HG03432 (cell line): ENCODE measurements at regions not wholly inside any gene's neighbourhood (a gene's known extent, or its start where the extent isn't known, plus 50 kb on each side); places are given as distances from the start of the nearest gene placed in this dataset.

Source experiments
- ATAC-seq: cut with Tn5 transposase; IDR thresholded peaks from one replicate; pipeline ENCODE4 v1.9.1; 2021; ENCODE audit warnings: mild to moderate bottlenecking, moderate library complexity; ENCODE audit not compliant: unreplicated experiment

DNA sequence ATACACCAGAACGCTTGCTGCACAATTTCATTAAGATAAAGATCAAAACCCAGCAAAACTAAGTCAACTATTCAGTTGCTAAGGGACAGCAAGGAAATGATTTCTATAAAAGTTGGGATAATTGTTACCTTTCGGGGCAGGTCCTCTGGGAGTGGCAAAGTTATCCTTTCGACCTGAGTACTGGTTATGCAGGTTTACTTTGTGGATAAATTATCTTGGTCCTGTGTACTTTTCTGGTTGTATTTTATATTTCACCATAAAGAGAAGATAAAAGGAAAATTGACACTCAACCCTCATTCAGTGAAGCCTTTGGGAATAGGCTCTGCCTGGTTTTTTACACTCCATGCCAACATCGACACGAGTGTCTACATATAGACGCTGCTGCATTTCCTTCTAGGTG lies 146.5 kb downstream of the SYK start:
- ATAC-seq = no peak

DNA sequence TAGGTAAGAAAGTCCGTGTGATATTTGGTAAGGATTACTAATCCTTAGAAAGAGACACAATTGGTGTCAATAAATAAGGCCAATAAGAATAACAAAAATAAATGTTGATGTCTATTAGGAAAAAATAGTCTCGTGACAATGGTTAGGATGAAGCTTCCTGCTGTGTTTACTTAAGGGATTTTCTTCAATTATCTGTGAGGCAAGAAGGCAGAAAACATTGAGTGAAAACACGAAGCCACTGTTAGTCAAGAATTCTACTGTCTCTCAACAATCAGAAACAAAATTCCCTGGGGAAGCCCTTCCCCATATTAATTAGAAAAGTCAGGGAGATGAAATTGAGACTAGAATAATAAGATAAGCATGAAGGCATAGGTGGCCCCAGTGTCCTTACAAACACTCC lies 149.0 kb downstream of the SYK start:
- no peak for ATAC-seq

DNA sequence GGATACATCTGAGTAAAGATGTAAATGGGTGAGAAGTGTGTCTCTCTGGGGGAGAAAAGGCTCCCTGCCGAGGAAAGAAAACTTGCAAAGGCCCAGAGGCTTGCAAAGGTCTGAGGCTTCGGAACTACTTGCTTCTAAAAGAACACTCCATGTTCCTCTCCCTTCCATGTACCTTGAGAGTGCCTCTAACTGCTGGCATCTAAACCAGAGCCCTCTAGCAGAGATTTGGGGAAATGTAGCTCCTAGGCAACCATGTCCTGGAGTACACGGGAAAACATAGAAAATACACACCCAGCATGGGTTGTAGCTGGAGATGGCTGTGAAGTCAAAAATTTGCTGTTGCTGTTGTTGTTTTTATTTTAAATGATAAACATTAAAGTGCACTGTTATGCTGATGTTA lies 151.6 kb downstream of the SYK start:
- ATAC-seq = no peak

DNA sequence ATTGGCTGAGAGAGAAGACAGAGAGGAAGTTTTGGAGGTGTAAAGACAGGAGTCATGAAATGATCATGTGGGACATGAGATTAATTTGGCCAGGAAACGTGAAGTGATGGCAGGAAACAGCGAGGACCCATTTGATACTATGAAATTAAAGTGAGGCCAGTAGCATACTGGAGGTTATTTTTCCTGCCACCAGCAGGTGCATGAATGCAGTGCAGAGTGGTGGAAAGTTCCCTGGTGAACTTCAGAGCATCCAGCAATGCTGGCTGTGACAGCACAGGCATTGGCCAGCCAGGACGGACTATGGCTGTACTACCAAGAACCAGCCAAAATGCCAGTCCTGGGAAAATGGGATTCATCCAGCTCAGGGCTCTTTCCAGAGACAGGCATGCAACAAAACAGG lies 152.2 kb downstream of the SYK start:
- ATAC-seq = no peak

DNA sequence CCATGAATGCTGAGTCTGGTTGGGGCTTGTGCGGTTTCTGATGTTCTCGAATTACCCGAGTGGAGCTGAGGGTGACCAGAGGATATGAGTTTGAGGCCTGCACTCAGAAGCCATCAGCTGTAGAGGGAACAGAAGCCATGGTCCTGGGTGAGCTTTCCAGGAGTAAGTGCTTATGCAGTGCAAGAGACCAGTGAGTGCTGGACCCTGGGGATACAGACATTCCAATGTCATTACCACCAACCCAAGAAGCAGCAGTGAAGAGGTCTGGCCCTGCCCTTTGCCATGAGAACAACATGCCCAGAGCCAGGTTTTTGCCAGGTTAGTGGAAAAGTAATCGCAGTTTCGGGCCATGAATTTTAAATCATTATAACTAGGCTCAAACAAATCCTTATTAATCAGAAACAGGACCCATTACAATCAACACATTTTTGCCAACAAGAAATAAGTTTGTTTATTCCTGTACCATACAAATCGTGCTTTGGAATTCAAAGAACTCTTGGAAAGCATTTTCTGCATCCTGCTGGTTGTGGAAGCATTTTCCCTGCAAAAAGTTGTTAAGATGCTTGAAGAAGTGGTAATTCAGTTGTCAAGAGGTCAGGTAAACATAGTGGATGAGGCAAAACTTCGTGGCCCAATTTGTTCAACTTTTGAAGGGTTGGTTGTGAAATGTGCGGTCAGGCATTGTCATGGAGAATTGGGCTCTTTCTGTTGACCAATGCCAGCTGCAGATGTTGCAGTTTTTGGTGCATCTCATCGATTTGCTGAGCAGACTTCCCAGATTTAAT lies 154.6 kb downstream of the SYK start:
- ATAC-seq = no peak

DNA sequence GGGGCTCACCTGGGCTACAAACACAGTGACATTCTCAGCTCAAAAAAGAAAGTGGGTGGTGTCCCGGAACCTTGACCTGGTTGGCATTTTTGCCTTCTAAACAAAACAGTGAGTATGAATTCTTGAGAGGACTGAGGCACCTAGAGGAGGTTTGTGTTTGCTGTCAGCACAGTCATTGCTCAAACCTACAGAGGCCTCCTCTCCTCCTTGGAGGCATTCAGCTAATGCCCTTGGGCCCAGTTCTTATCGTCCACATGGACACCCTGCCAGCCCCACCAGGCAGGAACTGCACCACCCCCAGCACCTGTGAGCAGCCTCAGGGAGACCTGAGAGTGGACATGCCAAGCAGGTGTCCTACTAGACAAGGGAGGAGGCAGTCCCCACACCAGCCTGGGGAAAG lies 156.7 kb downstream of the SYK start:
- no peak for ATAC-seq

DNA sequence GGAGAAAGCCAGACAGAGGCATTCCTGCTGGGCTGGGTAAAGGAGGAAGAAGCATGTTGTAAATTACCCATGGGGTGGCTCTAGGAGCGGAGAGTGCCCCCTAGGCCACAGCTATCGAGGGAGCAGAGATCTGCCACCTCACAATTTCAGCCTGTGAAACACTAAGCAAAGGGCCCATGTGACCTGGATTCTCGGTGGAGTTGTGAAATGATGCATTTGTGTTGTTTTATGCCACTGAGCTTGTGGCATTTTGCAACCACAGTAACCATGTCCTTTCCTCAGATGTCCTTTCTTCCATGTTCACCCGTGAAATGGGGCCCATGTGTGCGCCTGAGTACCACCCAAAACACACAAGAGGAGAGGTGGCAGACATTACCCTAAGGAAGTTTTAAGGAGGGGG lies 159.3 kb downstream of the SYK start:
- no peak for ATAC-seq

DNA sequence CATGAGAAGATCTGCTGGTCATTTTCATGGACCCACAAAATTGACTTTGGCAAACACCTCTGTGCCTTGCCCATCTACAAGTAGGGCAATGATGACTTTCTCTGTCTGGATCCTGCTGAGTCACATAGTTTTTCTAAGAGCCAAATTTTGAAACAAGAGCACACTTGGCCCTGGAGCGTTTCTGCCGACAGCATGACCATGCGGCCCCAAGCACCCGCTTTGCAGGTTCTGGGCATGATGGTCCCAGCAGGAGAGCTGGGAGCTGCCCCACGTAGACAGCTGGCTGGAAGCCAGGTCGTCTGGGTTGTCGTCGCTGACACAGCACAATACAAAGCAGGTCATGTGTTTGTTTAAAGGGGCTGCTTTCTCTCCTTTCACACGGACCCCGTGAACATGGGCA lies 159.8 kb downstream of the SYK start:
- ATAC-seq = no peak

DNA sequence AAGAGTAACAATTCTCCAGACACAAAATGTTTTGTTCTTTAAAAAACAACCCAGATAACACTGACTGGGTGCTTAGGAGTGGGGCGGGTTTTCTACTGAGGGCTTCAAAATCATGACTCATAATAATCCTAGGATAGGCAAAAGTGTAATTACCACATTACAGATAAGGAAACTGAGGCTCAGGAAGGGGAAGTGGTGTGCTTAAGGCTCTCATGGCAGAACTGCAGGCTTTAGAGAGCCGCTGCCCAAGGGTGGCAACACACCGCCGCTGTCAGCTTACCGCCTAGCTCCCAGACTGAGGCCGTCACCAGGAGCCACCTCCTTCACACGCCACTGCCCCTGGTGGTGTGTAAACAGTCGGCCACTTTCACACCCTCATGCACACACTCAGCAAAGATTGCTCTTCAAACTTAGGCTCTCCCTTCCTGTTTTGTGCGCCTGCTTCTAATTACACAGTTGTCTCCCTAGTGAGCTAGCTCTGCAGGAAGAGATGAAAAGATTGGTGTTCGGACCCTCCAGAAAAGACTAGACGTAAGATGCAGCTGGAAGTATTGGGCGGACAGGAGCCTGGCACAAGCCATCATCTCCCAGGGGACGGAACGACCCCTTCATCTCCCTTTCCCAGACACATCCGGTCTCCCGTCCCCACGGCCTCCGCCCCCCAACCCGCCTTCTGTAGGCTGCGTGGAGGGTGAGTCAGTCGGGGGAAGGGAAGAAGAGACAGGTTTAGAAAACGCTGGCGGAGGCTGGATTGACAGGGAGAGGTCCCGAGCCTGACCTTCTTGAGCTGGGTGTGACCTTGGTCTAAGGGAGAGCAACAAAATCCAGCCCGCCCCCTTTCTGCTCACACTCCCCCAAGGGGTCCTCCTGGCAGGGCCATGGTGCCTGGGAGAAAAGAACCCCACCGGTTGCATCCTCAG lies 162.7 kb downstream of the SYK start:
- ATAC-seq = no peak

DNA sequence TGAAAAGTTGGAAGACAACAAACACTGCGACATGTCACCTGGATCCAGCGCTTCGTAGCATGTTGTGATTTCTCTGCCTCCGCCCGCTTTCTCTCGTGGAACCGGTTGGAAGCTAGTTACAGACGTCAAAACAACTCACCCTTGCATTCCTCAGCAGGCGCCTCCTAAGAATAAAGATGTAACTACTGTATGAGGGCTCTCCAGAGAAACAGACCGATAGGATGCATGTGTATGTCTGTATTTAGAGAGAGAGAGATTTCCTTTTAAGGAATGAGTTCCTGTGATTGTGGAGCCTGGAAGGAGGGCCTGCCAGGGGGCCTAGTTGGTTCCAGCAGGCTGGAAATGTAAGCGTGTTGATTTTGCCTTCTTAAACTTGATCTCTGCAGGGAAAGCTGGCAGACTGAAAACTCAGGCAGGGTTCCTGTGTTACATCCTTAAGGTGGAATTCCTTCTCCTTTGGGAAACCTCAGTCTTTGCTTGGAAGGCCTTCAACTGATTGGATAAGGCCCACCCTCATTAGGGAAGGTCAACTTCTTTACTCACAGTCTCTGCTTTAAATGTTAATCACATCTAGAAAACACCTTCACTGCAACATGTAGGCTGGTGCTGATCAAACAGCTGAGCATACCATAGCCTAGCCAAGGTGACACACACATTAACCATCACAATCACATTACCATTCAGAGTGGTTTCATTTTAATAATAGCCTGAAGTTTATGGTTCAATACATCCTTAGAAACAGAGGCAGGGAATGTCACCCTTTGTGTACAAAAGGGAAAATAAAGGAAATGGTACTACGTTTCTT lies 163.8 kb downstream of the SYK start:
- ATAC-seq = no peak

DNA sequence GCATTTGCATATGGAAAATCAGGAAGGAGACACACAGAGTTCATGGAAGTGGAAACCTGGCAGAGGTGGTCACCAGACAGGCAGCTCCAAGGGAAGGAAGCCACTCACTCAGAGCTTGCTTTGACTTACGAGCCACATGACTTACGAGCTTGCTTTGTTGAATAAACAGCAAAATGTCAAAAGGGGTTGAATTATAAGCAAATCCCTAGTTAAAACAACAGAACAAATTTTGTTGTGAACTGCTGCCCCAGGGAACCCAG lies 164.3 kb downstream of the SYK start:
- no peak for ATAC-seq

DNA sequence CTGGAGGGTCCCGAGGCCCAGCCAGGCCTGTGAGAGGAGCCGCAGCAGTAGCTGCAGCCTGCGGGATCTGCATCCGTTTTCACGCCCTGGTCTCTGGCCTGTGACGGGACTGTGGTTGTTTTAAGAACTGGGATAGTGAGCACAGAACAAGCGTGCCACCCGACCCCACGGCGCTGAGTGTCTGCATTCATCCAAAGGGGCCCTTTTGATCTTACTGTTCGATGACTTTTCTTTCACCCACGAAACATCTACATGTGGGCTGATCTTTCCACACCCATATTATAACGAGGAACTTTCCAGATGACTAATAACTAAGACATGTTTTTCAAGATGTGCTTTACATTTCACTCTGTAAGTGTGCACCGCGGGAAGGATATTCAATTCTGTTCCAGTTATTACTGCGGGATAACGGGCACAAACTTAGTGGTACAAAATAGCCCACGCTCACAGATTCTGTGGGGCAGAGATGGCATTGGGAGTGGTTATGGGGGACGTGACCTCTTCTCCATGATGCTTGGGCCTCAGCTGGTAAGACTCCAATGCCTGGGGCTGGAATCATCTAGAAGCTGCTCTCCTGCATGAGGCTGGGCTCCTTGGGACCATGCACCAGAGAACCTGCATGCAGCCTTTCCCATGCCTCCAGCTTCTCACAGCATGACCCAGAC lies 165.0 kb downstream of the SYK start:
- ATAC-seq = no peak

DNA sequence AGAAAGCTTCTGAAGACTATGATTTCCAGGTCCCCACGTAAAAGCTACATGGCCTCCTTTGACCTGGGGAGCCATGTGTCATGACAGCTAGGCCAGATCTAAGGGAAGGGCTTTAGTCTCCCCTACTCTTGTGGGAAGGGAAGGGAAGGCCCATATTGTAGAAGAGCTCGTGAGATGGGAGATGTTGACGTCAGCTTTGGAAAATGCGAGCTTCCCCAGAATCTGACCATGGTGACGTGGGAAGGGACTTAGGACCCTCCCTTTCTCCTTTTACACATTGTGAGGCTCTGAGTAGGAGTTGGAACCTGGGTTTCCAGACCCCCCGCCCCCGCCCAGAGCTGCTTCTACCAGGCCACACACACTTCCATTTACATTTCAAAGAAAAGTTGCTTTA lies 165.5 kb downstream of the SYK start:
- ATAC-seq = no peak

DNA sequence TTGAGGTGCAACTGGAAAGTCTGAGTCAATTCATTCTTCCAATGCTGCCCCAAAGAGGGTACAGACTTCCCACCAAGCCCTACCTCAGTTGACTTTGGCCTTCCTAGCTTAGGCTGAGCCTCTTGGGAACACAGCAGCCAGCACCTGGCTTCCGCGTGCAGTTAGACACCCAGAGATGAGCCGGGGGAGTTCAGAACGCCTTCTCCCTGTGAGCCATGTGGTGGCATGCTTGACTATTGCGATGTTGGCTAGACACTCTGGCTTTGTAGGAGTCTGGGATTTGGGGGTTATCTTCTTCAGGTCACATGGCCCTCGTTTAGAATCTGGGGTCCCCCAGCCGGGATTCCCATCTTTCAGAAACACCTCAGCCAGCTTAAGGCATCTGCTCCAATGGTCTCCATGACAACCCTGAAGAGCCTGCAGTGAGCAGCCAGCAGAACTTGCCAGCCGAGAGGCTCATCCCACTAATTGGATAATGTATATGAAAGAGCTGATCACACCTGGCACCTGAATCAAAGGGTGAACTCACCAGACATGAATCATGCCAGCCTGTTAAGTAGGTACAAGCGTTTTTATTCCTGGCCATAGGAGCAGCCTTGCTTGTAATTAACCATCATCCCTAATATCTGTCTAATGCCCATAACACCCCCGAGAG lies 167.5 kb downstream of the SYK start:
- no peak for ATAC-seq

DNA sequence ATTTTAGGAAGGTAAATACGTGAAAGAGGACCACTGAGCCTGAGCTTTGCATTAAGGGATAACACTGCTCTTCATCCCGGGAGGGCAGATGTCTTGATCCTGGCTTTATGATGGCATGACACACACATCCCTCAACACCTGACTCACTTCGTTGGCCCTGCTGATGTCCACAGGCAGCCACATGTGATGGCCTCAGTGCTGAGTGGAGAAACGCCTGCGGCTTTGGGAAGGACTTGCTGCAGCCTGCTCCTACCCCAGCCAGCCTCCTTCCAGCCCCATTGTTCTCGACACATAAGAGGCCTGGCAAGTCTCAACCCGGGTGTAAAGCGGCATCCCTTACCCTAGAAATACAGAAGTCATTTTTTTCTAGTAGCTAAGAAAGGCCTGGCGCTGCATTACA lies 169.0 kb downstream of the SYK start:
- no peak for ATAC-seq

DNA sequence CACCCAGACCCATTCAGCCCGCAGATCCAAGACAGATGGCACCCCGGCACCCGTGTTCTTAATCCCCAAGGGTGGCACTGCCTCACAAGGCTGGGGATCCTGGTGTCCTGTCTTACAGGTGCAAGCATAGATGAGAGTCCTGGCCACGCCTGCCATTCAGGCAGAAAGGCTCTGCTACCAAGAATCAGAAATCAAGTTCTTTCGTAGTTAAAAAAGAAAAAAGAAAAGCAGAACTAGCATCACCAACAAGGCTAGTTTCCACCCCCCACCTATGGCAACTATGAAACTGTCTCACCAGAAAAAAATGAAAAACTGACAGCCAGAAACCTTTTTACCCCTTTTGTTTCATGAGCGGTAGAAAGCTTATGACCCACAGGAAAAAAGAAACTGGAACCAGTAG lies 170.4 kb downstream of the SYK start:
- peak; percentile 61 for ATAC-seq

DNA sequence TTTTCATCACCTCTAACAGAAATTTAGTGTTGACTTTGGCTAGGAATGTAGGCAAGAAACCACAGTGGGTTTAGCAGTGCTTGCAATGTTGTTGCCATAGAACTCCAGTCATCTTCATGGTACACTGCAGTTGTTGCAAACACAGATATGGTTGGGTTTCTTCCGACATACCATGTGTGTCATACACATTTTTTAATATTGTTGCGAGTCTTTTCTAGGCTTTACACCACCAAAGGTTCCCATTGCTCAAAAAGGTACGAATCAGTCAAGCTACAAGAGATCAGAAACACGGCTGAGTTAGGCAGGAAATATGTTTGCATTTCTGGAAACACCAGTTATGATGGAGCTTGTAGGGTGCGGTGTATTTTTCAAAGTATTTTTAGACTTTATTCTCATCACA lies 172.4 kb downstream of the SYK start:
- no peak for ATAC-seq

DNA sequence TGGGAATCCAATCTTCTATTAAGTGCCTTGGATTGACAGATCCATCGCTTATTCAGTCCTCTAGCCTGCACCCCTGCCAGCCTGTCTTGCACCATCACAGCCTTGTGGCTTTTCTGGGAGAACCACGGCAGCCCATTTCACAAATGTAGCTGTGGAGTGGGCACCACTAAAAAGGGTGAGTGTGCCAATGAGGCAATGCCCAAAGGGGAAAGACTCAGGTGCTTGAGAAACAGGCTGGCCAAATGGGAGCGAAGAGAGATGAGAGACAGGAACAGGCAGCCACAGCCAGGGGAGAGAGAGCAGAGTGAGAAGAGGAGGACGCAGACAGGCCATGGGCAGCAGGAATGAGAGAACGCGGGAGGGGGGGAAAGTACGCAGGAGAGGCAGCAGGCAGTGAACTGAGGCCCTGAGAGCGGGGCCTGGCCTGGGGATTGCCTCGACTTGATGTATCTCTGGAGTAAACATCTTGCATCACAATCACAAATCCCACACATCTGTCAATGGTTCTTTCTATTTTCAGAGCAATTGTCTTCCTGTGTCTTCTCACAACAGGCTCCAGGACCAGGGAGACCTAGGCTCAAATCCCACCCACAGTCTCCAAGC lies 173.1 kb downstream of the SYK start:
- ATAC-seq = no peak

DNA sequence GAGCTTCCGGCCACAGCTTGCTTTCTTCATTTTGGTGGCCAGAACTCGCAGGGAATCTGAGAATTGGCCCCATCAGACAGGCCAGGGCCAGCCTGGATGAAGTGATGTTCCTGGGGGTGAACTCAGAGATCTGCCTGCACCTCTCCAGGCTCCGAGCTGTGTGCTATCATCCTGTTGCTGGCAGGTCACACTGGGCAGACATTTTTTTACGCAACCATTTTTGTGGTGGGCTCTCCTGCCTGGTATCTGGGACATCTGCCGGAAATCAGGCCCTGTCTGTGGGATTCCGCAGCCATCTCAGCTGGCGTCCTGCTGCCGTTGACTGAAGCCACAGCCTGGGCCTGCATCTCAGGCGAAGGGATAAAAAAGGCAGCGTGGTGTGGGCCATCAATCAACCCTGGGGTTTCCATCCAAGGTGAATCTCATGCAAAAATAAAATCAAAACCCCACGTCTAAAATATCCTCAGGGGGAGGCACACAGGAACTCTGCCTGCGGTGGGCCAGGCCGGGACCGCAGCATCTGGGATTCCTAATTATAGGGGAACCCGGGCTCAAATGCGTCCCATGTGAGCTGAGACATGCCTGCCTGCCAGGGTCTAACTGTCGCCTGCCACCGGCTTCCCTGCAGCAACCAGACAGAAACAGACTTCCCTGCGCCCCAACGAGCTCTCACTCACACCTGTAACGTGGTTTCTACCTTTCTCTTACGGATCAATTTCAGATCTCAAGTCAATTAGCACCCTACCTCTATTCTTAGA lies 174.3 kb downstream of the SYK start:
- ATAC-seq = no peak

DNA sequence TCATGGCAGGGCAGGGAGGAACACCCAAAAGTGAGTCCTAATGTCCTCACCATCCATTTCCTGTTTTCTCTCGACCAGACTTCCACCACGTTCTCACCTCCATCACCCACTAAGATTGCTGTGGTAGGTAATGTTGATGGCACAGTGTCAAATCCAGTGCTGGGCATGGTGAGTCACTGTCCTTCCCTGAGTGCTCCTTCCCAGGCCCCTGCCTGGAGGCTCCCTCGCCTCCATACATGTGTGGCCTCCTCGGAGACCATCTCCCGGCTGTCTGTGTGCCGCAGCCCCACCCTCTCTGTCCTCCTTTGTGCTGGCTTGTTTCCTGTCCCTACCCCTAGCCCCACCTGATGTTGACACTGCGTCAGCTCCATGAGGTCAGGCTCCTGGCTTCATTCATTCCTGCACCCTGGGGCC lies 177.5 kb downstream of the SYK start:
- ATAC-seq = no peak
